ENCODE measurements at regions not wholly inside any gene's neighbourhood (a gene's known extent, or its start where the extent isn't known, plus 50 kb on each side); places are given as distances from the start of the nearest gene placed in this dataset.

- TF ChIP-seq ETV6 (IDR thresholded peaks at IDR 0.05; ENCODE audit: borderline replicate concordance in 1 of 2, low read depth in 2 of 2, low read length in 1 of 2) (no peak), ETV6 (CRISPR knock-in tag; IDR thresholded peaks at IDR 0.05; ENCODE audit: borderline replicate concordance) (no peak), POLR2A (conservative IDR thresholded peaks at IDR 0.05) (no peak)
Observed at GRCh38 chr6:140789466-140789865, 1343.3 kb upstream of the GJE1 start.

Data from K562 (cell line).